Caki2 (cell line): ENCODE measurements at regions not wholly inside any gene's neighbourhood (a gene's known extent, or its start where the extent isn't known, plus 50 kb on each side); places are given as distances from the start of the nearest gene placed in this dataset.
"Not testable (repeated sequence)": the region's sequence is repeated elsewhere in the genome, so short reads cannot be mapped to it uniquely, and the experiment has no call there.

Source experiments
- DNase-seq: peaks from one replicate; pipeline ENCODE4 v3.0.0-alpha.2; 2015; ENCODE audit warnings: low read depth
- in situ Hi-C: cut with HindIII; loops from 2 replicates; pipeline ENCODE4 v1.10.0; 2016; ENCODE audit warnings: low sequenced_read_pairs, low pct_unique_long_range_greater_than_20kb, mixed read lengths

DNA sequence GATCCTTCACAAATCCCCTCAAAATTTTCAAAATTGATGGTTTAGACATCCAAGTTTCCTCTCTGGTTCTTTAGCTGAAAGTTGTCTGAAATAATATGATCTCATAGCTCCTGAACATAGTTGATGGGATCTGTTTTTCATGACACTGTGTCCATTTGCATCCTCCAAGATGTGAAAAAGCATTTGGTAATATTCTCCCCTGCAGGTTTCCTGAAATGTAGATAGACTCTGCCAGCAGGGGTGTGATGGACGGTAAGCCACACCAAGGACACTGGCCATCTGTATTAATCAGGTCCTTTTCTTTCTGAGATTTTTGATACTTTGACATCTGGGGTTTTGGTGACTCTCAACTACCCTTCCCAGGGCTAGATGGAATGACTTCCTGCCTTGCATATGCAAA, 79.6 kb upstream of the GRB10 start:
- DNase-seq = no peak
- in situ Hi-C loops = no loop called here

DNA sequence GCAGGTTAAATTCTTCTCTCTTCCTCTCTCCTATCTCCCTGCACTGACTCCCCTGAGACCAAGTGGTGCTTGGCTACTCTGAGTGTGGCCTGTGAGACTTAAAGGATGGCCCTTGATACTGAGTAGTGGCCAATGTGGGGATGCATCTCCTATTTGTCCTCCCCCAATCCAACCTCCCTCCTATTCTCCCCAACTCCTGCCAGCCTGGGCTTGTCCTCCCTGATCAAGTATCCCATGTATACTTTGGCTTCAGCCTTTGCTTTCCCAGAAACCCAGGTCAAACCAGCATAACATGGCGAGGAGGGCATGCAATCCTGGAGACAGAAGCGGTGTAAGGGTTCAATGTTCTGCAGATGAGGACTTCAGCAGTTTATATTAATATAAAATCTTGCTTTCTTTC, 77.9 kb upstream of the GRB10 start:
- no peak for DNase-seq
- in situ Hi-C loops = no loop called here

DNA sequence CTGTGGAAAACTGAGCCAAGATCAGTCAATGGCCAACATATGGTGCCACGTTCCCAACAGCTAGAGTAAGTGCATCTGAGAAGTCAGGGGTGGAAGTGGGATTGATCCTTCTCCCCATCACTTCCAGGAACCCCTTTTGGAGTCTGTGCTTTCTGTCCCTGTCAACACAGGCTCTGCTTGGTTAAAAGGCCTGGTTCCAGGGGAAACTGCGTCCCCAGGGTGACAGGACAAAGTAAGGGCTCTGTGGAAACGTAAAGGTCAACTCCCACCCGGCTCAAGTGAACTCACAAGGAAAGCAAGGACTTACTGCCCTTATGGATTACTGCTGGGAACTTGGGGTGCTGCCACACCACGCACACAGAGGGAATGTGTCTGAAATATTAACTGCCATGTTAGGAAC, 77.5 kb upstream of the GRB10 start:
- in situ Hi-C loops = no loop called here
- no peak for DNase-seq

DNA sequence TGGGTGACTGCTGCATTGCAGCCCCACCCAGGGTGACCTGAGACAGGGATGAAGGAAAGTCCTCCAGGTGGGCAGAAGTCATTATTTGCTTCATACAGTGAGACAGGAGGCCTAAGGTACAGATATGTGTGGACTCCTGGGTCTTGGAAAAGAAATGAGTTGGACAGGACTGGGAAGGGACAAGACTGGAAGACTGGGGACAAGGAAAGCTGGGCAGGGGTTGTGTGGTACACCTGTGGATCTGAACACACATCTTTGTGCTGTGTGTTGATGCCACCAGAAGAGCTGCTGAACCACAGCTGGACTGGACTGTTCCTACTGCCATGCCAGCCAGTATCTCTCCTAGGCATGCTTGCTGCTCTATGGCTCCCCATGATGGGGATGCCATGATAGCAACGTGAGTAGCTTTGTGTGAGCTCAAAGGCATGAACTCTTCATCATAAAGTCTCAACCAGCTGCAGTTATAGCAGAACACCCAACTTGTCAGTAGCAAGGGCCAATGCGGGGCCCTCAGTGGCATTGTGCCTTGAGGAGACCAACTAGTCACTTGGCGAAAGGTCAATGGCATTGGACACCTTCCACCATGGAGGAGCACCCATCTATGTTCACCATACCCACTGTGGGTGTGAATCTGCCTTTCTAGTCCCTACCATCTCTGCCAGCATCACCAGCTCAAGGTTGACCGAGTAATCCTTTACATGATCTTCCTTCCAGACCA, 76.0 kb upstream of the GRB10 start:
- in situ Hi-C loops = no loop called here
- no peak for DNase-seq

DNA sequence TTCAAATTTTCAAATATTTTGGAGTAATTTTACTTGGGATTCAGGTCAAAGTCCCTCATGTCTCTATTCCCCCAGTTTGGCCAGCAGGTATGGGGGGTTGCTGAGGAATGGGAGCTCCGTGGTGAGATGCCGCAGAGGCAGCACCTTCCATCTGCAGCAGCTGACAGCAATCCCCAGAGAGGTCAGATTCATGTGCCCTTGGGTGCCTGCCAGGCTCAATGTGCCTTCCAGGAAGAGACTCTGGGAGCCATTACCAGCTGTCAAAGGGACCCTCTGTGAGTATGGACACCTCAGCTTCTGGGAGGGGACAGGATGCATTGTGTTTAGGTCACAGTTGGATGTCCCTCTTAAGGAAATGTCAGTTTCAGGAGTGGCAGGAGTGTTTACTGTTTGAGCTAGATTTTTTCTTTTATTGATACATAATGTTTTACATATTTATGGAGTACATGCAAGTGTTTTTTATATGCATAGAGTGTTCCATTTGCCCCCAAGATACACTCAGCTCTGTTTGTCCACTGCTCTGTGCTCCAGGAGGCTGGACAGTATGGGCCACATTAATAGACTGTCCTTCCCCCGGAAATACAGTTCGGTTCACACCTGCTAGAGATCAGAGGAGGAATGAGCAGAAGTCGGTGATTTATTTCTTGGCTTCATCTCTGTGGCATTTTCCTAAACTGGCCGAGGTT, 75.3 kb upstream of the GRB10 start:
- in situ Hi-C loops = no loop called here
- DNase-seq = no peak

DNA sequence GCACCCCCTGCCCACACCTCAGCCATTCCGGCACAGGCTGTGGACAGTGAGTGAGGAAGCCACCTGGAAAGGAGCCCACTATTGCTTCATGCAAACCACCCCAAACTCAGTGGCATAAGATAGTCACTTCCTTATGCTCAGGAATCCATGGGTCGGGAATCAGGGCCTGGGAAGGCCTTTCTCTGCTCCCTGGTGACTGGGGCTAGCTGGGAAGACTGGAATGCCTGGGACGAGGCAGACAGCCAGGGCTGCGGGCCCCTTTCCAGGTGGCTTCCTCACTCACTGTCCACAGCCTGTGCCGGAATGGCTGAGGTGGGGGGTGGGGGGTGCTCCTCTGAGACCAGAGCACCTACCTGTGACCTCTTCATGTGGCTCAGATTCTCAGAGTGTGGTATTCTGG, 74.1 kb upstream of the GRB10 start:
- in situ Hi-C loops = no loop called here
- no peak for DNase-seq

DNA sequence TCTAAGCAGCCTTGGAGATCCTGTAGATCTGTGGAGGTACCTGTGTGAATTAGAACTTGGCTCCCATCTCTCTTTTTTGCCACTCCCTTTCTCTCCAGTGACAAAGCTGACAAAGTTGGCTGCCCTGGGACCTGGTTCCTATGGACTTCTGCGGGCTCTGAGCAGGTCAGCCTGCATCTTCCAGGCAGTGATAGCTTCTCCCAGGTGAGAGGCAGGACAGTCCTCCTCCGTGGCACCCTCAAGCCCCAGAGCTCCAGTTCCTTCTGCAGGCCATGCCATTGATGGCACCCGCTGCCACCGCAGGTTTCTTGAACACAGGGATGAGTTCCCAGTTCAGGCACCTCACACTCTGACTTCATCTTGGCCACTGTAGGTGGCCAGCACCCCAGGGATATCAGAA, 73.5 kb upstream of the GRB10 start:
- in situ Hi-C loops = no loop called here
- no peak for DNase-seq

DNA sequence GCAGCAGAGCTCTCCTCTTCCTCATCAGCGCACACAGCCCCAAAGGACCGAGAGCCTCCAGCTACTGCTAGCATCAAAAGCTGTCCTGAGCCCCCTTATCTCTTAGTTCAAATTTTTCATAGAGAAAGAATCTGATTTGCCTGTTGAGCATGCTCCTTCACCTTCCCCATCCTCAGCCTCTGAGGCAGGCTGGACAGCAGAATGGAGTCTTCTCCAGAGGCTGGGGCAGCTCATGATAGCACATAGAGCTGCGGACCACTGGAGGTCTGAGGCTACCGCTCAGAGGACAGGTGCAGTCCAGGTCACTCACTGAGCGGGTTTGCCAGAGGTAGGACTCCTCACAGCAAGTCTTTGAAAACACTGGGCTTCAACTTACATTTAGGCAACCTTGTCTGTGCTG, 72.8 kb upstream of the GRB10 start:
- in situ Hi-C loops = no loop called here
- no peak for DNase-seq

DNA sequence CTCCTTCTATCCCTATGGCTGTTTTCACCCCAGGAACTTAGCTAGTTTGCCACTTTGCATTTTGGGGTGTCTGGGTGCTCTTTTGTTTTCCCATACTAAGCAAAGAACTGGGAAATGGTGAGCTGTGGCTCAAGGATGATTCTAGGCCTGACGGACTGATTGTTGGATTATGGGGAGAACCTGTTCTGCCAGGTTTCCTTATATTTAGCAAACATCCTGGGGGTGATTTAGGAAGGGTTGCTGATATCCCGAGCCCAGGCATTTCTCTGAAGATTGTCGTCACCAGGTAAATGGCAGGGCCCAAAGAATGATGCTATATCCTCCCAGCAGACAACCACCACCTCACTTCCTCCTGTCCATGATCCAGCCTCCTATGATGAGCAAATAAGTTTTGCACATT, 72.1 kb upstream of the GRB10 start:
- in situ Hi-C loops = no loop called here
- DNase-seq = no peak

DNA sequence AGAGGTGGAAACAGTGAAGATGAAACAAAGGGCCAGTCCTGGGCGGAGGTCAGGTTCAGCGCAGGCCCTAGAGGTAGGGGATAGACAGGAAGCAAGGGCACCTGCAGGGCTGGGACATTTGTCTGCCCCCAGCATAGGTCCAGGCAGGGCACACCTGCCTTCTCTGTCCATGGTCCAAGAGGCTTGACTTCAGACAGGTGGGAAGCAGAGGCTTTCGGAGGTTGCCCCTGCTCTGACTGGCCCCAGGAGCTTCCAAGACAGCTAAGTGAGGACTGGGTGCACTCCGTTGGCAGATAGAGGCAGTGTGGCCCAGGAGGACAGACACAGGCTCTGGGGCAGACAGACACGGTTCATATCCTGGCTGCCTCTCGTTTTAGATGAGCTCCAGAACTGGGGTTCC, 71.6 kb upstream of the GRB10 start:
- in situ Hi-C loops = no loop called here

DNA sequence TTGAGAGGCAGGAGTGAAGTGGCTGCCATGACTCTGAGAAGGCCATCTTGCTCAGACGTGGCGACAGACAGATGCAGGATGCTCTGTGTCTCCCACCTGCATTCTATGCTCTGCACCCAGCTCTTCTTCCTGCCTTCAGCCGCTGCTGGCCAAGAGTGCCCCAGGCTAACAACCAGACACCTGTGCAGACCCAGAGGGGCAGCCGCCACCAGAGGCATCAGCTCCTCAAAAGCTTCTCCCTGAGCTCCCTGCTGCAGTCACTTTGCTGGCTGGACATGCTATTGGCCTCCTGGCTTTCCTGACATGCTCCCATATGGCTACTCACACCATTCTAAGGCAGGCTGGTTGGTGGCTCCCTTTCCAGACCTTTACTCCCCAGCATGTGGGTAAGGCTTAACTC, 70.6 kb upstream of the GRB10 start:
- no peak for DNase-seq
- in situ Hi-C loops = no loop called here

More for the DNA sequence above, 71.6 kb upstream of the GRB10 start:
- DNase-seq = no peak

DNA sequence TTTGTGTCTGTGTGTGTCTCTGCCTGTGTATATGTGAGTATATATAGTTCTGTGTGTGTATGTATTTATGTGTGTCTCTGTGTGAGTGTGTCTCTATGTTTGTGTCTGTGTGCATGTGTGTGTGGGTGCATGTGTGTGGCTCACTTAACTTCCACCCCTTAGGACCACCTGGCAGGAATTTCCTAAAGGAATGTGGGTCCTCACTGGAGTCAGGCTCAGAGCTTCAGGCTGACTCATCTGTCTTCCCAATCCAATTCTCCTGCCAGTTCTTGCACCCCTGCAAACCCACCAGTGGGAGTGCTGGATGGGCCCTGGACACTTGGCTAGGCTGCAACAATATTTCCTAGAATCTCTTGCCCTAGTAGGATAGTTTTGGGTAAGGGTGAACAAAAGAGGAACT, 70.2 kb upstream of the GRB10 start:
- in situ Hi-C loops = no loop called here
- no peak for DNase-seq

DNA sequence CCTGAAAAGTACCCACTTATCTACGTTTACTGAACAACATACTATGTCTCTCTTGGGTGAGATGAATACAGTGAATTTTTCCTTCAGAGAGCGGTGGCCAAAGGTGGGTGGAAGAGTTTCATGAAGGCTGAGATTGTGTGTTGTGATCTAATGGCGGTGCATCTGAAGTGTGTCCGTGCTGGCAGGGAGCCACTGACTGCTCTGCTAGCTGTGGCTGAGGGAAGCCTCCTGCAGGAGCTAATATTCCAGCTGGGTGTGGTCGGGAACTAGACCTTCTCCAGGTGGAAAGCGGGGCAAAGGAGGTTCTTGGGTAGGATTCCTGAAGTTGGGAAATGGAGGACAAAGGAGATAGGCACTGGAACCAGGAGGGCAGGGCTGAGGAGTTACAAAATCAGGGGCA, 69.2 kb upstream of the GRB10 start:
- DNase-seq = no peak

DNA sequence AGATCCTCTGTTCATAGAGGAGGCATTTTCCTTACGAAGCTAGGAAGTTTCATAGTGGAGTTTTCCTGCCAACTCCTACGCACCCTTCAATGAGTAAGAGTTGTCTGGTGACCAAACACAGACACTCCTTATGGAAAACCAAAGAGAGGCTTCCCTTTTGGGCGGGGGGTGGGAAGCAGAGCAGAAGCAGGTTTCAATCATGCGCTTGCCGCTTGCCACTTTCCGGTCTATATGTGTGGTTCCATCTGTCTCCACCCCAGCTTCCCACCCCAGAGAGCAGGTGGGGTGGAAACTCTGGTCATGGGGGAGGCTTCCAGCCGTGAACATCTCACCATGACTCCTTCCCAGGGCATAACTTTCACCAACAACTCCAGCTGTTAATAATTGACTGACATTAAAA, 68.8 kb upstream of the GRB10 start:
- peak; percentile 92 for DNase-seq
- in situ Hi-C loops = no loop called here

More for the DNA sequence above, 69.2 kb upstream of the GRB10 start:
- in situ Hi-C loops = no loop called here

DNA sequence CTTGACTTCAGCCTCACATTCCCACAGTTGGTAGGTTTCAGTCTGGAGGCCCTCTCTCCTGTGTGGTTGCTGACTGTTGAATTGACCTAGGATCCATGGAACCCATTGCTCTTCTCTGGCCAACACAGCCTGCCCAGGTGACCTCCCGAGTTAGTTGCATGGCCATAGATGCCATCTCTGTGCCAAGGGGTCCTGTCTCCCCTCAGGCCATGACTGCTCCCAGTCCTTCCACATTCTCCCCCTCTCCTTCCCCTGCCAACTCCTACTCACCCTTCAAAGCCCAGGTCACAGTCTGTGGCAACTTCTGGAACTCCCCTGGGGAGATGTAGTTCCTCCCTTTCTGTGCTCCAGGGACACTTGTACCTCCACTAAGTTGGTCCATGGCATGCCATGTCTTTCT, 67.3 kb upstream of the GRB10 start:
- no peak for DNase-seq
- in situ Hi-C loops = no loop called here

DNA sequence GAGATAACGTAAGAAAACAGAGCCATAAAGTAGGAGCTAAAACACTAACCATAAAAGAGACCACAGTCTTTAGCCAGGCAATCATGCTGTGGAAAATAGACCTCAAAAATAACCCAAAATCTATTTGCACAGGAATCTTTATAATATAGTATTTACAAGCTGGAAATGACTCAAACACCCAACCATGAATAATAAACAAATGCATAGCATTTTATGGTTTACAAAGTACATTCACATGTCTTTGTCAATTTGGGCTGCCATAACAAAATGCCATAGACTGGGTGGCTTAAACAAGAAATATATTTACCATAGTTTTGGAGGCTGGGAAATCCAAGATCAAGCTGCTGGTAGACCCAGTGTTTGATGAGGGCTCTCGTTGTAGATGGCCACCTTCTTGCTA, 65.5 kb upstream of the GRB10 start:
- no peak for DNase-seq
- in situ Hi-C loops = no loop called here

DNA sequence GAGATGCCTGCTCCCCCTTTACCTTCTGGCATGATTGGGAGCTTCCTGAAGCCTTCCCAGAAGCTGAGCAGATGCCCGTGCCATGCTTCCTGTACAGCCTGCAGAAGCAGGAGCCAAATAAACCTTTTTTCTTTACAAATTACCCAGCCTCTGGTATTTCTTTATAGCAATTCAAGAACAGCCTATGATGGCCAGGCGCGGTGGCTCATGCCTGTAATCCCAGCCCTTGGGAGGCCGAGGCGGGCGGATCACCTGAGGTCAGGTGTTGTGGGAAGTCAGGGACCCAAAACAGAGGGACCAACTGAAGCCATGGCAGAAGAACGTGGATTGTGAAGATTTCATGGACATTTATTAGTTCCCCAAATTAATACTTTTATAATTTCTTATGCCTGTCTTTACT, 62.2 kb upstream of the GRB10 start:
- DNase-seq, in situ Hi-C loops: not testable (repeated sequence)

DNA sequence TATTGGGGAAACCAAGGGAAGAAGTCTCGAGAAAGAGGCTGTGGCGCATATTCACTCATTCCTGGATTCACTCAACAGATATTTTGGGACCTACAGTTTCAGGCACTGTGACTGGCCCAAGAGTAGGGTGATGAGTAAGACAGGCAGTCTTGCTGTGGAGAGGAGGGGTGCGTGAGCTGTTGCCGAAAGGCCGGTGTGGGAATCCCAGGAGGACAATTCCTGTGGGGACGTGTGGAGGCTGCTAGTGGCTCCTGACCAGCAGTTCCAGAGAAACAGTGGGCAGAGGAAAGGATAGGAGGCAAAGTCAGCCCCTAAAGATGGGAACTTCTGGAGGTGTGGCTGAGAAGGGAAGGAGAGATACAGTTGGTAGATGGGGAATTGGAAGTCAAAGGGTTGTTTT, 59.3 kb upstream of the GRB10 start:
- in situ Hi-C loops = no loop called here
- no peak for DNase-seq

DNA sequence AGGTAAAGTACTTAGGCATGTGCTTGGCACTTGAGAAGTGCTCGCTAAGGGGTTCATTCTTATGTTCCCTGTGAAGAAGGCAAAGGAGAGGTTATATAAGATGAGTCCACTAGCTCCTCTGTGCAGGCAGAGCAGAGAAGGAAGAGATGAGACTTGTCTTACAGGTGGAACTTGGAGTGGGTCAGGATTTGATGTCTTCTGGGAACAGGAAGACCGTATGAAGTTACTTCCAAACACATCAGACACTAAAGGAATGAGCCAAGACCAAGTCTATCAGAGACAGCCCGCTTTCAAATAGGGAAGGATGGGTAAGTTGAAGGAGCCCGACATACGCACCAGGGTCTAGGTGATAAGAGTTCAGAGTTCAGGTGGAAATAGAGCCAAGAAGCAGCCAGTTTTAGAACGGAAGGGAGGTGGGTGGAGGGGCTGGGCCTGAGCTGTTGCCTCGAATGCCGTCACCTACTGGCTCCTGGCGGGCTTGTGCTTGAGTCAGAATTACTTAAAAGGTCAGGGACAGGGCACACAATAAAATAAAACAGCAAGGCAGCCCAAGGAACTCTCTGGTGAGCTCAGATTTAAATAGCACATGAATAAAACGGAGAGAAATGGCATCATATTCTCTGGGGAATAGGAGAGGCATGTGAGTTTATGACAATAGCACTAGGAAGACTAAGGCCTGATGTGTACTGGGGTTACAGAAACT, 56.1 kb upstream of the GRB10 start:
- in situ Hi-C loops = no loop called here
- peak; percentile 82 for DNase-seq

DNA sequence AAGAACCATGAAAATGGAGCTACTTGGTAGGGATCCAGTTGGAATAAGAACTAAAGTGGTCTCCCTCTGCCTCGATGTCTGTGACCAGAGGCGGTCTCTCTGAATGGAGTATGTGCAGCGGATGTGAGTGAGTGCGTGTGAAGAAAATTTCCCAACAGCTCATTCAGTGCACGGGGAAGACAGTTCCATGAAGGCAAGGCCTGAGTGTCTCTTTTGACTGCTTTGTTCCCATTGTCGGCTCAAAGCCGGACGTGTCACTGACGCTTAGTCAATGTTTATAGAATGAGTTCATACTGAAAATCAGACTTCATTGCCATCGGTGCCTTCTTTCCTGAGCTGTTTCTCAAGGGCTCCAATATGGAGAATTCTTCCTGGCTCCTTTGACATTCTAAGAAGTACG, 55.3 kb upstream of the GRB10 start:
- peak; percentile 66 for DNase-seq
- in situ Hi-C loops = no loop called here
